ENCODE measurements at regions not wholly inside any gene's neighbourhood (a gene's known extent, or its start where the extent isn't known, plus 50 kb on each side); places are given as distances from the start of the nearest gene placed in this dataset.

DNA sequence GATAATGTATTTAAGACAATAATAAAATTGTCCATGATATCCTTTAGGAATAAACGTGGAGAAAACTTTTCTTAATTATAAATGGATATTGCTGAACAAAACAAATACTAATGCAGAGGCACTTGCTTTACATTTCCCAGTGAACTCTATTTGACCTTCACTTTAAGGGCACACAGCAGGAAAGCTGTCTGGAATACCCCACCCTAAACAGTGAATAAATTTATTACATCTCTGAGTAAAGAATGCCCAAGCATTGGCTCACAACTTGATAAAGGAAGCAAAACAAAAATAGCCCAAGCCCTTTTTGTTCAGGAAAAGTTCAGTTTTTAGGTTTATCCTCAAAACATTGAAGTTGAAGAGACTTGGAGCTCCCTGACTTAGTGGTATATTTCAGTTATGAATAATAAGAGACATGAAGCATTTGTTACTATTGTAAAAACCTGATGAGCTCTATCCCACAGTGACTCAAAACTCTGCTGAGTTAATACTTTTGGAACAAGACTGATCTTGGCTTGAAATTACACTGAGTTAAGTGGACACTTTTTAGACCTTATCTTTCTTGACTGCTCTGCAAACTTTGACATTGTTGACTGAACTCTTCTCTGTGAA lies 353.9 kb downstream of the BCKDHB start:
- TF ChIP-seq FOXS1 (CRISPR knock-in tag; IDR thresholded peaks at IDR 0.05) (no peak), CBX2 (IDR thresholded peaks at IDR 0.05; ENCODE audit: borderline replicate concordance, low read depth) (no peak), TP53 (CRISPR knock-in tag; IDR thresholded peaks at IDR 0.05) (no peak), BHLHE40 (IDR thresholded peaks at IDR 0.05; ENCODE audit: low read depth, low read length) (no peak), NPAS2 (CRISPR knock-in tag; IDR thresholded peaks at IDR 0.05; ENCODE audit: borderline replicate concordance) (no peak)
- TF ChIP-seq, protein P1, sequence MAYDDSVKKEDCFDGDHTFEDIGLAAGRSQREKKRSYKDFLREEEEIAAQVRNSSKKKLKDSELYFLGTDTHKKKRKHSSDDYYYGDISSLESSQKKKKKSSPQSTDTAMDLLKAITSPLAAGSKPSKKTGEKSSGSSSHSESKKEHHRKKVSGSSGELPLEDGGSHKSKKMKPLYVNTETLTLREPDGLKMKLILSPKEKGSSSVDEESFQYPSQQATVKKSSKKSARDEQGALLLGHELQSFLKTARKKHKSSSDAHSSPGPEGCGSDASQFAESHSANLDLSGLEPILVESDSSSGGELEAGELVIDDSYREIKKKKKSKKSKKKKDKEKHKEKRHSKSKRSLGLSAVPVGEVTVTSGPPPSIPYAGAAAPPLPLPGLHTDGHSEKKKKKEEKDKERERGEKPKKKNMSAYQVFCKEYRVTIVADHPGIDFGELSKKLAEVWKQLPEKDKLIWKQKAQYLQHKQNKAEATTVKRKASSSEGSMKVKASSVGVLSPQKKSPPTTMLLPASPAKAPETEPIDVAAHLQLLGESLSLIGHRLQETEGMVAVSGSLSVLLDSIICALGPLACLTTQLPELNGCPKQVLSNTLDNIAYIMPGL (CRISPR knock-in tag; IDR thresholded peaks at IDR 0.05; ENCODE audit: borderline replicate concordance), result no peak
- ATAC-seq, result no peak
- CTCF ChIA-PET, result no interaction called here
- H3K9me3 ChIP-seq, result no peaks in the 10 kb centered on the region
- no peak overlapping the region for H3K4me3 ChIP-seq
- 31% methylated on average over 1 of the region's 1 CpG for WGBS (ENCODE audit: missing lambda C conversion rate)
- POLR2A ChIA-PET, result no interaction called here
- no peak overlapping the region for H3K4me2 ChIP-seq
- DNase-seq (ENCODE audit: low read depth in 1 of 2, low spot score in 1 of 2), result no peak
- 0 out of 3 replicates have a peak, but pooled peaks cover 5% of the 10 kb centered on the region for H3K4me1 ChIP-seq
- FAIRE-seq, result no peak
- H3K27ac ChIP-seq, result no peak overlapping the region

DNA sequence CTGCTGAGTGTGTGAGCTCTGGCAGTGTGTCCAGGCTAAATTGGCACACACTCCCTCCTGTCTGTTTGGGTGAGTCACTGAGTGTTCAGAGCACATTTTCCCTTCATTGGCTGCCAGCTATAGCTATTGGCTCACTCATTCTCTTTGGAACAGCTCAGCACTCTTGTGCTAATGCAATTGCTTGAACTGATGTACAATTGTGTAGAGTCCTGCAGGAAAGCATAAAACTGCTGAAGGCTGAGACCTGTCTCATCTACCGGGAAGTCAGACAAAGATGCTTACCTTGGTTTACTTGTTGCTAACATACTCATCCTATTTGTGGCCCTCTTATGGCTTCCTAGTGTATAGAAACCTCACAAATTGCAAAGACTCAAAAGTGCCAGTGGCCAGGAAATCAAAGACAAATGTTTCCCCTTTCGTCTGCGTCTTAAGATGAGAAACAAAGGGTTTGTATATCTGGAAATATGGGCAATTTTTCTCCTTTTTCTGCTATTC lies 351.0 kb downstream of the BCKDHB start:
- ChIA-PET CTCF (no interaction called here), POLR2A (interaction anchor here (1.2 kb wide), 1 partner anchor 351 kb away, joined by 5 read pairs; the partner anchor contains the start of gene BCKDHB)
- peak in 1 of 2 experiments; percentile 40 for DNase-seq (ENCODE audit: low read depth in 1 of 2, low spot score in 1 of 2)
- H3K9me3 ChIP-seq, result no peaks in the 10 kb centered on the region
- H3K27ac ChIP-seq, result no peak overlapping the region
- no peak for TF ChIP-seq HDAC2 (IDR thresholded peaks at IDR 0.05)
- no peak for TF ChIP-seq TFCP2L1 (CRISPR knock-in tag; IDR thresholded peaks at IDR 0.05)
- TF ChIP-seq ESRRA (IDR thresholded peaks at IDR 0.05; ENCODE audit: borderline replicate concordance, low read length), result no peak
- TF ChIP-seq ZSCAN20 (CRISPR knock-in tag; IDR thresholded peaks at IDR 0.05), result no peak
- no peak for TF ChIP-seq RNF2 (IDR thresholded peaks at IDR 0.05; ENCODE audit: borderline replicate concordance, low read depth)
- no peak for TF ChIP-seq KDM1A (IDR thresholded peaks at IDR 0.05; ENCODE audit: low read depth)
- TF ChIP-seq MAZ (IDR thresholded peaks at IDR 0.05; ENCODE audit: borderline replicate concordance, low read depth, low read length), result no peak
- TF ChIP-seq CBX2 (IDR thresholded peaks at IDR 0.05; ENCODE audit: borderline replicate concordance, low read depth), result no peak
- no peak for TF ChIP-seq NR3C1 (IDR thresholded peaks at IDR 0.05)
- TF ChIP-seq MAFK (IDR thresholded peaks at IDR 0.05; ENCODE audit: partially characterized antibody), result no peak
- TF ChIP-seq GATA3 (IDR thresholded peaks at IDR 0.05; ENCODE audit: borderline replicate concordance), result no peak
- TF ChIP-seq FOSL2 (IDR thresholded peaks at IDR 0.05), result no peak
- TF ChIP-seq FOSL2 (CRISPR knock-in tag; IDR thresholded peaks at IDR 0.05), result no peak
- TF ChIP-seq BHLHE40 (IDR thresholded peaks at IDR 0.05; ENCODE audit: low read depth, low read length), result no peak
- no peak for TF ChIP-seq MYC (IDR thresholded peaks at IDR 0.05; ENCODE audit: borderline replicate concordance, low read length)
- no peak for TF ChIP-seq CHD4 (IDR thresholded peaks at IDR 0.05; ENCODE audit: borderline replicate concordance)
- no peak for TF ChIP-seq HEYL (CRISPR knock-in tag; IDR thresholded peaks at IDR 0.05)
- no peak for TF ChIP-seq HOXB5 (CRISPR knock-in tag; IDR thresholded peaks at IDR 0.05)
- FAIRE-seq, result no peak
- 66% methylated on average over 3 of the region's 3 CpGs for WGBS (ENCODE audit: missing lambda C conversion rate)
- H3K4me1 ChIP-seq, result 0 out of 3 replicates have a peak, but pooled peaks cover 5% of the 10 kb centered on the region
- H3K4me2 ChIP-seq, result no peak overlapping the region
- no peak overlapping the region for H3K4me3 ChIP-seq
- peak; percentile 88 to 94 for ATAC-seq

DNA sequence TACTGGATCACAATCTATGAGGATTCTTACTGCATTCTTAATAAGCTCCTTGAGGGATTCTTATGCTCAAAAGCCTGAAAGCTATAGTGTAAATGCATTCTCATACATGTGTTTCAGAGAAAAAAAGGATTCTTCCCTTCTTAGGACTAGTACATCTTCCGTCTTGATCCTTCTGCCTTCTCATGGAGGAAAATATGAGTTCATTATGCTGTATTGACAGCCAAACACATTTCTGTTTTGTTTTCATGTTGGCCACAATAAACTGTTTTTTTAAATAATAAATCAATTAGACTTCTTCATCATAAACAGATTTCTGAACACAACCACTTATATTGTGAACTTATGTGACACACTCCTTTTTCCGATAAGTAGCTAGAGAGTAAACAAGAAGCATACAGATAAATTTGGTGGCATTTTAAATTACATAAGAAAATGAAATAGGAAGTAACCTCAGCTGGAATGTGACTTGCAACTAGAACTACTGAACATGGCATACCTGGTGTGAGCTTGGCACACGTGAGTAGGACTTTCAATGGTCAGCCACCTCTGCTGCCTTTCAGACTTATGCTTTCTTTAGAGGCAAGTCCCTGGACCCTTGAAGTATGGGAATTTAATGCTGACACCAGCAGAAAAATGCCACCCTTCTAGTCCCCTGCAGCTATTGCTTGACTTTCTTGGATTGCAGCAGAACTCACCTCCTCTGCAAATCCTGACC lies 350.4 kb downstream of the BCKDHB start:
- H3K27ac ChIP-seq, result no peak overlapping the region

More for the DNA sequence above, 350.4 kb downstream of the BCKDHB start:
- Histone ChIP-seq H3K4me1 (0 out of 3 replicates have a peak, but pooled peaks cover 5% of the 10 kb centered on the region), H3K4me3 (no peak overlapping the region), H3K4me2 (no peak overlapping the region; the same call in 2 of the 3 replicates), H3K9me3 (no peaks in the 10 kb centered on the region)
- FAIRE-seq, result no peak
- ATAC-seq, result no peak
- CTCF ChIA-PET, result interaction anchor here (0.8 kb wide), 1 partner anchor 11 kb away, joined by 3 read pairs; no protein-coding TSS in a partner anchor
- POLR2A ChIA-PET, result interaction anchor here (1.2 kb wide), 1 partner anchor 351 kb away, joined by 5 read pairs; the partner anchor contains the start of gene BCKDHB
- TF ChIP-seq HEYL (CRISPR knock-in tag; IDR thresholded peaks at IDR 0.05) (no peak), MAFK (IDR thresholded peaks at IDR 0.05; ENCODE audit: partially characterized antibody) (peak; percentile 89)
- WGBS (ENCODE audit: missing lambda C conversion rate), result 69% methylated on average over 3 of the region's 3 CpGs
- DNase-seq (ENCODE audit: low read depth in 1 of 2, low spot score in 1 of 2), result no peak
